ENCODE measurements at regions not wholly inside any gene's neighbourhood (a gene's known extent, or its start where the extent isn't known, plus 50 kb on each side); places are given as distances from the start of the nearest gene placed in this dataset.

- H3K9me3 Mint-ChIP-seq (ENCODE audit: unreplicated experiment) = peaks cover 4% of the 10 kb centered on the region
- H2AFZ ChIP-seq (ENCODE audit: low read depth, low read length) = no peak overlapping the region
Measured at GRCh38 chr16:85994492-85995490, 95.8 kb downstream of the IRF8 start.

GRCh38 chr16:85995541-85996423, 96.8 kb downstream of the IRF8 start:
- Mint-ChIP-seq H3K4me3 (ENCODE audit: unreplicated experiment) (no peak overlapping the region), H3K27me3 (ENCODE audit: low read depth, unreplicated experiment) (peaks cover 44% of the 10 kb centered on the region), H3K27ac (ENCODE audit: unreplicated experiment) (no peak overlapping the region), H3K36me3 (ENCODE audit: low read depth, unreplicated experiment) (no peaks in the 10 kb centered on the region), H3K9me3 (ENCODE audit: unreplicated experiment) (no peaks in the 10 kb centered on the region), H3K4me1 (ENCODE audit: low read depth, unreplicated experiment) (peaks cover 4% of the 10 kb centered on the region)
- DNase-seq (ENCODE audit: low read depth) = no peak
- Histone ChIP-seq H3K9ac (ENCODE audit: low read length) (no peak overlapping the region), H3K4me3 (ENCODE audit: insufficient read depth, low read depth, low read length) (no peak overlapping the region), H3K79me2 (ENCODE audit: insufficient read depth, low read length) (no peaks in the 10 kb centered on the region), H4K20me1 (ENCODE audit: insufficient read depth, low read length) (no peaks in the 10 kb centered on the region), H3K36me3 (ENCODE audit: insufficient read depth, low read length) (no peaks in the 10 kb centered on the region), H3K4me1 (ENCODE audit: insufficient read depth, low read length) (no peaks in the 10 kb centered on the region), H3K27me3 (ENCODE audit: insufficient read depth, low read length) (peaks cover 30% of the 10 kb centered on the region), H3K27ac (ENCODE audit: low read depth, low read length) (no peak overlapping the region), H3K9me3 (ENCODE audit: insufficient read depth, low read depth, low read length) (no peaks in the 10 kb centered on the region), H2AFZ (ENCODE audit: low read depth, low read length) (no peak overlapping the region), H3K4me2 (ENCODE audit: low read length) (no peak overlapping the region)
- no peak for FAIRE-seq
- TF ChIP-seq CTCF (IDR thresholded peaks at IDR 0.05; ENCODE audit: insufficient read depth, low read depth, low read length) (no peak), EZH2 (IDR thresholded peaks at IDR 0.05; ENCODE audit: insufficient read depth, low read length) (no peak)

More at GRCh38 chr16:85994492-85995490, 95.8 kb downstream of the IRF8 start:
- Mint-ChIP-seq H3K4me1 (ENCODE audit: low read depth, unreplicated experiment) (peaks cover 6% of the 10 kb centered on the region), H3K4me3 (ENCODE audit: unreplicated experiment) (no peak overlapping the region), H3K27me3 (ENCODE audit: low read depth, unreplicated experiment) (peaks cover 53% of the 10 kb centered on the region), H3K36me3 (ENCODE audit: low read depth, unreplicated experiment) (no peaks in the 10 kb centered on the region), H3K27ac (ENCODE audit: unreplicated experiment) (no peak overlapping the region)
- DNase-seq (ENCODE audit: low read depth) = no peak
- Histone ChIP-seq H3K27me3 (ENCODE audit: insufficient read depth, low read length) (peaks cover 37% of the 10 kb centered on the region), H4K20me1 (ENCODE audit: insufficient read depth, low read length) (no peaks in the 10 kb centered on the region), H3K36me3 (ENCODE audit: insufficient read depth, low read length) (no peaks in the 10 kb centered on the region), H3K4me3 (ENCODE audit: insufficient read depth, low read depth, low read length) (no peak overlapping the region), H3K9me3 (ENCODE audit: insufficient read depth, low read depth, low read length) (no peaks in the 10 kb centered on the region), H3K79me2 (ENCODE audit: insufficient read depth, low read length) (no peaks in the 10 kb centered on the region), H3K4me2 (ENCODE audit: low read length) (no peak overlapping the region), H3K27ac (ENCODE audit: low read depth, low read length) (no peak overlapping the region), H3K4me1 (ENCODE audit: insufficient read depth, low read length) (no peaks in the 10 kb centered on the region), H3K9ac (ENCODE audit: low read length) (no peak overlapping the region)
- TF ChIP-seq CTCF (IDR thresholded peaks at IDR 0.05; ENCODE audit: insufficient read depth, low read depth, low read length) = no peak
- TF ChIP-seq EZH2 (IDR thresholded peaks at IDR 0.05; ENCODE audit: insufficient read depth, low read length) = no peak
- no peak for FAIRE-seq

Data from astrocyte (in vitro differentiated cells and primary cell).